ENCODE measurements at regions not wholly inside any gene's neighbourhood (a gene's known extent, or its start where the extent isn't known, plus 50 kb on each side); places are given as distances from the start of the nearest gene placed in this dataset.

DNA sequence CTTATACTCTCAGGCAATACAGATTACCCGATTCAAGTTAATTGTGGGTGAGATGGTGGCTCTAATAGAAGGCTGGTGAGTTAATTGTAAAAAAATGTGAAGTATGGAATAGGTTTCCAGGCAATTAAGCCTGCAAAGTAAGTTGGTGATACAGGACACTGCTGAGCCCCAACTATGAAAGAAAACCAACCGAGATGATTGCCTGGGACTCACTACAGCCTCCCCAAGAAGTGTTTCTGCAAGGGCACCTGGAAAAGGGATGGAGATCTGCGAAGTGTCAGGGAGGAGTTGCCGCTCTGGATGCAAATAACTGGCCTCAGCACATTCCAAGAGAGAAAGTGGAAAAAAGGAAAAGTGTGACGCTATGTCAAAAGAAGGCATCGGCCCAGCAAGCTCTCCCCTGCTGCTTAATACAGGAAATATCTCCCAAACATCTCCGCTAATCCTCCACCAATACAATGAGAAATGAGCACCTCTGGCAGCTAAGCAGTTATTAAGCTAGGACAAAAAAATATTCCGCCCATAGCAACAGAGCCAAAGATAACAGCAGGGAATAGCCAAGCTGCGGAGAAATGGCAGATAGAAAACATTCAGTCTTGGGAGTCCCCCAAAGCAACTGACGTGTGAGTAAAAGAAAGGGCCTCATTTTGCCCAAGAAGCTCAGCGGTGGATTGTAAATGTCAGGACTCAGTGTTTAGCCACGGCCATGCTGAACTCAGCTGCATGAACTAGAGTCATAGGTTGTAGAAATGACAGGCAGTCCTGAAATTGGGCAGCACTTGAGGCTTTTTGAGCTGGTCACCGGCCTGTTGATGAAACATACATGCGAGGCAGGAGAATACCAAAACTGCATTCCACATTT, 133.7 kb downstream of the SNX19 start:
- TF ChIP-seq, protein P1, sequence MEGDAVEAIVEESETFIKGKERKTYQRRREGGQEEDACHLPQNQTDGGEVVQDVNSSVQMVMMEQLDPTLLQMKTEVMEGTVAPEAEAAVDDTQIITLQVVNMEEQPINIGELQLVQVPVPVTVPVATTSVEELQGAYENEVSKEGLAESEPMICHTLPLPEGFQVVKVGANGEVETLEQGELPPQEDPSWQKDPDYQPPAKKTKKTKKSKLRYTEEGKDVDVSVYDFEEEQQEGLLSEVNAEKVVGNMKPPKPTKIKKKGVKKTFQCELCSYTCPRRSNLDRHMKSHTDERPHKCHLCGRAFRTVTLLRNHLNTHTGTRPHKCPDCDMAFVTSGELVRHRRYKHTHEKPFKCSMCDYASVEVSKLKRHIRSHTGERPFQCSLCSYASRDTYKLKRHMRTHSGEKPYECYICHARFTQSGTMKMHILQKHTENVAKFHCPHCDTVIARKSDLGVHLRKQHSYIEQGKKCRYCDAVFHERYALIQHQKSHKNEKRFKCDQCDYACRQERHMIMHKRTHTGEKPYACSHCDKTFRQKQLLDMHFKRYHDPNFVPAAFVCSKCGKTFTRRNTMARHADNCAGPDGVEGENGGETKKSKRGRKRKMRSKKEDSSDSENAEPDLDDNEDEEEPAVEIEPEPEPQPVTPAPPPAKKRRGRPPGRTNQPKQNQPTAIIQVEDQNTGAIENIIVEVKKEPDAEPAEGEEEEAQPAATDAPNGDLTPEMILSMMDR (IDR thresholded peaks at IDR 0.05) = no peak
- TF ChIP-seq POLR2A (IDR thresholded peaks at IDR 0.05) (no peak), EP300 (IDR thresholded peaks at IDR 0.05) (no peak)

Measured in ovary (tissue), 3 donors.